ENCODE measurements at regions not wholly inside any gene's neighbourhood (a gene's known extent, or its start where the extent isn't known, plus 50 kb on each side); places are given as distances from the start of the nearest gene placed in this dataset.

GRCh38 chr21:25115021-25115420 lies 492.3 kb downstream of the MRPL39 start:
- H3K27me3 ChIP-seq = no peaks in the 10 kb centered on the region
- no peak for ATAC-seq
- no peak for DNase-seq
- intact Hi-C loops (cut with DNase I) = no loop called here
- TF ChIP-seq CTCF (IDR thresholded peaks at IDR 0.05) = no peak
- no peak overlapping the region for H3K27ac ChIP-seq
- H3K4me1 ChIP-seq = no peaks in the 10 kb centered on the region
- no peaks in the 10 kb centered on the region for H3K36me3 ChIP-seq
- no peak overlapping the region for H3K4me3 ChIP-seq
- no peaks in the 10 kb centered on the region for H3K9me3 ChIP-seq

- Histone ChIP-seq H3K36me3 (no peaks in the 10 kb centered on the region), H3K27me3 (no peaks in the 10 kb centered on the region), H3K27ac (no peak overlapping the region), H3K4me1 (no peaks in the 10 kb centered on the region), H3K9me3 (no peaks in the 10 kb centered on the region), H3K4me3 (no peak overlapping the region)
- DNase-seq (no peak), ATAC-seq (no peak)
- intact Hi-C loops (cut with DNase I) = no loop called here
- no peak for TF ChIP-seq CTCF (IDR thresholded peaks at IDR 0.05)
Observed at GRCh38 chr21:25107708-25108107, 499.6 kb downstream of the MRPL39 start.

- no peaks in the 10 kb centered on the region for H3K36me3 ChIP-seq
- no peak overlapping the region for H3K4me3 ChIP-seq
- intact Hi-C loops (cut with DNase I) = no loop called here
- TF ChIP-seq CTCF (IDR thresholded peaks at IDR 0.05) = no peak
- no peaks in the 10 kb centered on the region for H3K4me1 ChIP-seq
- H3K27ac ChIP-seq = no peak overlapping the region
- DNase-seq (no peak), ATAC-seq (no peak)
- no peaks in the 10 kb centered on the region for H3K9me3 ChIP-seq
- no peaks in the 10 kb centered on the region for H3K27me3 ChIP-seq
Observed at GRCh38 chr21:25103500-25104207, 503.6 kb downstream of the MRPL39 start.

- DNase-seq (no peak), ATAC-seq (no peak)
- H3K4me1 ChIP-seq = no peaks in the 10 kb centered on the region
- TF ChIP-seq CTCF (IDR thresholded peaks at IDR 0.05) = no peak
- no peak overlapping the region for H3K4me3 ChIP-seq
- no peaks in the 10 kb centered on the region for H3K36me3 ChIP-seq
- no peaks in the 10 kb centered on the region for H3K27me3 ChIP-seq
- intact Hi-C loops (cut with DNase I) = no loop called here
- no peak overlapping the region for H3K27ac ChIP-seq
- H3K9me3 ChIP-seq = peaks cover 0 to 20% of the 10 kb centered on the region in 2 donors
Observed at GRCh38 chr21:25097648-25098047, 509.6 kb downstream of the MRPL39 start.

- peaks cover 0 to 26% of the 10 kb centered on the region in 2 donors for H3K9me3 ChIP-seq
- H3K4me3 ChIP-seq = no peak overlapping the region
- TF ChIP-seq CTCF (IDR thresholded peaks at IDR 0.05) = no peak
- intact Hi-C loops (cut with DNase I) = no loop called here
- ATAC-seq (no peak), DNase-seq (no peak)
- no peaks in the 10 kb centered on the region for H3K36me3 ChIP-seq
- H3K27me3 ChIP-seq = no peaks in the 10 kb centered on the region
- H3K27ac ChIP-seq = no peak overlapping the region
- no peaks in the 10 kb centered on the region for H3K4me1 ChIP-seq
Observed at GRCh38 chr21:25094695-25095094, 512.6 kb downstream of the MRPL39 start.
